HG03103 (cell line): ENCODE measurements at regions not wholly inside any gene's neighbourhood (a gene's known extent, or its start where the extent isn't known, plus 50 kb on each side); places are given as distances from the start of the nearest gene placed in this dataset.
"Not testable (repeated sequence)": the region's sequence is repeated elsewhere in the genome, so short reads cannot be mapped to it uniquely, and the experiment has no call there.

Source experiments
- ATAC-seq: cut with Tn5 transposase; IDR thresholded peaks from one replicate; pipeline ENCODE4 v1.9.1; 2021; ENCODE audit warnings: low read depth; ENCODE audit not compliant: unreplicated experiment

DNA sequence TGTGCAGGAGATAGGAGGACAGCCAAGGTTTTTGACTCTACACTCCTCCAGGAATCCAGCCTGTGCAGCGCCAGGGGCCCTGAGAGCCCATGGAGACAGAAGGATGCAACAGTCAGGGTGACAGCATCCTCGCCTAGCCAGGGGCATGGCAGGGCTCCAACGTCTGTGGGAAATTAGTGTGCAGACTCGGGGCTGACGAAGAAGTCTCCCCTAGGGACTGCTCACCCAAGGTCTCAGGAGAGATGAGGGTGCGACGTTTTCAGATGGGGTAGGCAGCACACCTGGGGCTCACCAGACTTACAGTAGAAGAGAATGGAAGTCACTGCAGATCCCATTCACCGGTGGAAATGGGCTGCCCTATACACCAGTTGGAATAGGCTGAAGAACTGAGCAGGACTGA lies 241.7 kb downstream of the SETD4 start:
- ATAC-seq: no peak

DNA sequence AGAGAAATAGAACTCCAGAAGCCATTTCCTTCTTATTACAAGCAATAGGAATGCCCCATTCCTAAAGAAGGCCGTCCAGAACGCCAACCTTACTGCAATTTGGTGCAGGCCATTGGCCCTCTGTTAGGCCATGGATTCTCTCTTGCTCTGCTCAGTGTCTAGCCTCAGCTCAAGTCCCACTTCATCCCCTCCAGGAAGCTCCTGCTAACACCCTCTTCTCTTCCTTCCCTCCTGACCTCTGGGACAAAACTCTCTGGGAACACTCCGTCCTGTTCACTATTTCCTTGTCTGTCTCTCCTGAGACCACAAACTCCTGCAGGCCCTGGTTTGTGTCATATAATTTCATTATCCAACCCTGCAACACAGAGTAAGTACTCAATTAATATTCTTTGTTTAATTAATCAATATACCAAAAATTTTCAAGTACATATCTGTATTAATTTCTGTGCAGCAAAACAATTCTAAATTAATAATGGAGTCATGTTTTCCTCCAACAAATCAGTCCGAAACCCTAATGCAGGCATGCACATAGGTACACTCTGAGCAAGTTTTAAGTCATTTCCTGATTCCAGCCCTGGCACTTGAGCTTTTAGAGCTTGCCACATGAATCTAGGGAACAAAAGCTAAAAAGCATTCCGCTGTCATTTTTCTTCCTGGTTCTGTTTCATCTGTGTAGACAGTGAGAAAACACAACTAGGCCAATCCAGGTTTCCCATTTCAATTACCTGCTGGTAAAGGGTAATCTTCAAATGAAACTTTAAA lies 245.3 kb downstream of the SETD4 start:
- no peak for ATAC-seq

DNA sequence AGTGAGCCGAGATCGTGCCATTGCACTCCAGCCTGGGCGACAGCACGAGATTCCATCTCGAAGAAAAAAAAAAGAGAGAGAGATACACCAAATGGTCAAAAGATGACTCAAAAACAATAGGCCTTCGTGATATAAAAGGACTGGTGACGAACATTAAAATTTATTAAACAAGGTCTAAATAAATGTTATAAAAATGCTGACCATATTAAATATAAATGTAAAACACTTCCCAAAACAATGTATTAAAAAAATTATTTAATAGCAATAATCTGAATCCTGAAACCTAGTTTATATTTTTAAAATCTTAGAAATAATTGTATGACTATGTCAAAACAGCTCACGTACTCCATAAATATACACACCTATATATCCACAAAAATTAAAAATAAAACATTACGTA lies 247.6 kb downstream of the SETD4 start:
- ATAC-seq: no peak

DNA sequence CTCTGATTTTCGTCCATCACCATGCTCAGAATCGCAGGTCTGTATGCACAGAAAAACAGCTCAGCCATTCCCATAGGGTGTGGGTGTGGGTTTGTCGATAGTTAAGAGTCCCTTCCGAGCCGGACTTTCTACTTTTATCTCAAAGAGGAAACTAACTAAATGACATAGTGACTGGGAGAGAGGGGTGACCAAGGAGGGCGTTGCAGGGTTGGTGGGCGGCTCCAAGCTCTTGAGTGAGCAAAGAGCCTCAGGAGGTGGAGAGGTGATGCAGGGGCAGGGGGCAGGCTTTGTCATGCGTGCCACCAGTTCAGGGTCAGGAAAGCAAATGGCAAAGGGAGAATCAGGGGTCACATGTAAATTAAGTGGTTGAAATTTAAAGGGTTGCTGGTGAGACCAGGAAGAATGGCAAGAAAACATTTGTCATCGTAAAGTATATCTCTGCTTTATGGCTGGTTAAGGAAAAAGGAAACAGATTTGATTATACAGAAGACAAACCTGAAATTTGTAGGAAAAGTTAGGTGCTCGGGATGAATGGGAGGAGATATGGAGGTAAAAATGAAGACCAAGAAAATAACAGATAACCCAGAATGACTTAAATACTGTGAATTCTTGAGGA lies 249.0 kb downstream of the SETD4 start:
- no peak for ATAC-seq

DNA sequence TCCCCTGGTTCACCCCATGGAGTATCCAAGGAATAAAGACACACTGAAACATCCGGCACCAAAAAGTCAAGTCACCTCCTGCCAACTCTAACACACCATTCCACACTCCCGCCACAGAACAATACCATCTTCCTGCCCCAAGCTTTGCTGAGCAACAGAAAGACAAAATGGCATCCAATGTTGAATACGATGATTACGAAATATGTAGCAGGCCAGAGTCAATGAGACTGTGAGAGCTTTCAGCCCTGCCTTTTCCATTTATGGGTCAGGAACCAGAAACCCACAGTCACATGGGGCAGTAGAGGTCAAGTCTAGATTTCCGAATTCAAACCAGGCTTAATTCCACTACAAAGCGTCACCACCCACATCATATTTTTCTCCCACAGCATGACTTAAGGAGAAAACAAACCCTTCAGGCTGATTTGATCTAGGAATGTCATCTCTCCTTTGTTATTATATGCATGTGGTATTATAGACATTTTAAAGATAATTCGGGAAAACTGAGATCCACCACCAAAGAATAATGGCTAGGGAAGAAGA lies 249.8 kb downstream of the SETD4 start:
- ATAC-seq: no peak

DNA sequence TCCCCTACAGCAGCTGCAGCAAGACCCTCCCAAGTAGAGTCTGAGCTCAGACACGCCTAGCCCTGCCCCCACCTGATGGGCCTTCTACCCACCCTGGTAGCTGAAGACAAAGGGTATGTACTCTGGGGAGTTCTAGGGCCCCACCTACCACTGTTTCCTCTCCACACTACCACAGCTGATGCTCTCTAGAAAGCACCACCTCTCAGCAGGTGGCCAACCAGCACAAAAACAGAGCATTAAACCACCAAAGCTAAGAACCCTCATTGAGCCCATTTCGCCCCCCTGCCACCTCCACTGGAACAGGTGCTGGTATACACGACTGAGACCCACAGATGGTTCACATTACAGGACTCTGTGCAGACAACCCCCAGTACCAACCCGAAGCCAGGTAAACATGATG lies 258.9 kb downstream of the SETD4 start:
- no peak for ATAC-seq

DNA sequence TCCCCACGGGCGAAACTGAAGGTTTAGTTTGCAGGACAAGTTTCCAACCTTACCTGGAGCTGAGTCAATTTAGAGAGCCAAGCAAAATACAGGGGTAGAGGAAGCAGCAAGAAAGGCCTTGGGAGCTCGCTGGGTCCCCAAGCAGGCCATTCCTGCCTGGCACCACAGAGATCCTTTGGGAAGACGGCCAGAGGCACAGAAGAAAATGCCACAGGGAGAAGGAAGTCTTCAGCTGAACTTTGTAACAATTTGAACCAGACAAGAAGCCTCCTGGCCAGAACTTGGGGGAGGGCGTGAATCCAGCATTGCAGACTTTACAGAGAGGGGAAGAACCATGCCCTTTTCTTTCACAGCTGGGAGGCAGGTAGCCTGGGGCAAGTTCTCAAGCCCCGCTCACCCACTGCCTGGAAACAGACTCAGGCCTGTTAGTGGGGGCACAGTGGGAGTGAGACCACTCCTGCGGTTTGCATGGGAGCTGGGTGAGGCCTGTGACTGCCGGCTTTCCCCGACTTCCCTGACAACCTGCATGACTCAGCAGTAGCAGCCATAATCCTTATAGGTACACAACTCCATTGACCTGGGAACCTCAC lies 259.4 kb downstream of the SETD4 start:
- not testable (repeated sequence) for ATAC-seq

DNA sequence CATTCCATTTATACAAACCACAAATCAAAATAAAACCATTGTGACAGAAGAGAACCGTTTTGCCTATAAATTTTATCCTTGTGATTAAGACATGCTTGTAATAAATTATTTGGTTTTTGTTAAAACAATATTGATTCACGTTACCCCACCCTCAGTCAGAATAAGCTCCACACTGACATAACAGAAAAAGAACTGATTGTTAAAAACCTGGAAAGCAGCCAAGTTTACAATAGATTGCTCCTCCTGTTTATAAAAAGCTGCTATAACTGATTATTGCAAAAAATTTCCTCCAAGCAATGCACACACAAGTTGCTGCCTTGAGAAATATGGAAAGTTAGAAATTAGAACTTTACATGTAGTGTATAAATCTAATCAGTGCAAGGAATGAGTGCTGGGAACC lies 263.5 kb downstream of the SETD4 start:
- no peak for ATAC-seq

DNA sequence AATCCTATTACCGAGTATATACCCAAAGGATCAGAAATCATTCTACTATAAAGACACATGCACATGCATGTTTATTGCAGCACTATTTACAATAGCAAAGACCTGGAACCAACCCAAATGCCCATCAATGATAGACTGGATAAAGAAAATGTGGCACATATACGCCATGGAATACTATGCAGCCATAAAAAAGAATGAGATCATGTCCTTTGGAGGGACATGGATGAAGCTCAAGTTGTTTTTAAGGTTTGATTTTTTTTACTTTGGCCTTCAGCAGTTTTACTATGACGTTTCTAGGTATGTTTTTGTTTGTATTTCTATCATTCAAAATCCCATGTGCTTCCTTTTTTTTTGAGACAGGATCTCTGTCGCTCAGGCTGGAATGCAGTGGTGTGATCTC lies 265.8 kb downstream of the SETD4 start:
- not testable (repeated sequence) for ATAC-seq

DNA sequence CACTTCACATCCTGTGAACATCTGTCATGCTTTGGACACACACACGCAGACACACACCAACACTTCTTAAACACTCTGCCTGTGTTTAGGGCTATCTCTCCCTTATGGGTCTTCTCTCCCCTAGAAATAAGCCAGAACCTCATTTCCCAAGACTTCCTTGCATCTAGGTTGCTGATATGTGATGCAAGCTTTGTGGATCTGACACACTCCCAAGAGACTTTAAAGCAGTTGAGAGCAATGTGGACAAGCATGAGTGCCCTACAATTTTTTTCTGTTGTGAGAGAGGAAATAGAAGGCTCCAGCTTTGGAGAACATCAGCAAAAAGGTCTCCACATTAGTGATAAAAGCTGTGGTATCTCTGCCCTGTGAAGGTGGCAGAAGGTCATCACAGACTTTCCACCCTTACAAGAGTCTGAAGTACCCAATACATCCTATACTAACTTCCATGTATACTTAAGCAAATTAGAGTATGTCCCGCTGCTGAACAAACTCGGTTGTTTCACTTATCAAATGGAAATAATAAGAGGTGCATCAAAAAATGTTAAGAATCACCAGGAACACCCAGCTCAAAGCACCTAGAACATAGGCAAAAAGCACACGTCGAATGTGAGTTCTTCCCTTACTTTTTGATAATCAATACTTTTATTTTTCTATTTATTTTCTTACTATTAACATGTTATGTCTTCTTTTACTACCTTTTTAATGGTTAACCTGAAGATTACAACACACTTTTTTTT lies 267.6 kb downstream of the SETD4 start:
- ATAC-seq: no peak

DNA sequence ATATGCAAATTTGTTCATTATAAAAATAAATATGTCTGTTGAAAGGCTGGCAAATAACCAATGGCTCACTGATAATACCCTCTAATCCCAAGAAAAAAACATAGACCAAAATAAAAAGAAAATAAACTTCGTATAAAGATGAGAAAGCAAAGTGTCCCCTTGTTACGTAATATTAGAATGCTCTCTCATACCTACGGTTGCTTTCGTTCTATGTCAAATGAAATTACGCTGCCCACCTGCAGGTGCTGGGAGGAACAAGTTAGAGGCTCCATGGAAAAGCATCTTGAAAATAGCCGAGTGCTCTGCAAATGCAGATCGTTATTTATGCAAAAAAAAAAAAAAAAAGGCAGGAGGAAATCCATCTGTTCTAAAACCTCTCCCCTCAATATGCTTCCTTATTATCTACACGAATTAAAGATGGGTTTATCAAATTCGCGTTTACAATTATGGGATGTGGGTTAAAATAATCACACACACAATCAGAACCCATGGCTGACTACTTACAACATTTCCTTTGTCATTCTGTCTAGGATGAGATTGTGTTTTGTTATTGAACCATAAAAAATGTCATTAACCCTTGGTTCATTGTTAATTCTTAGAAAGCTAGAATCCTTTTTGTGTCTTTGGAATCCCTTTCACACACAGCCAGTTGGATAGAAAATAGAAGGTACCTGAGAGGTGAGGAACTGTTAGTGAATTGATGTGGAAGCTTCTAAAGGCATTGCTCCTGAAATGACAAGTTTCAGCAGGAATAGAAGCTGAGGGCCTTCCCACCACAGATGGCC lies 268.6 kb downstream of the SETD4 start:
- ATAC-seq: no peak

DNA sequence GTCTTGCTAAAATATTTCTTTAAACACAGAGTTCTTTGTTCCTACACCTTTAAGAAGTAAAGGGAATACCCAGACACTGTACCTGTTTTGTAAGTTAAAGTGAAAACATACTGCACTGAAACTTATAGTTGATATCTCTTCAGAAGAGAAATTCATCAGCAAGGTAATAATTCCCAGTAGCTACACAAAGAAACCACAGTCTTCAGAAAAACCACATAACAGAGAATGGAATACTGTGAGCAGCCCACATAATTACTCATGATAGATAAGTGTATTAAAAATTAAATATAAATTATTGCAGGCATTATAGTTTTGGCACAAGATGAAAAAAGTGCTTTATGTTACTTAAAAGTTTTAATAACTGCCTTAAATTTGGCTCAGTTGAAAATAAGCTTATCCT lies 276.6 kb downstream of the SETD4 start:
- no peak for ATAC-seq

DNA sequence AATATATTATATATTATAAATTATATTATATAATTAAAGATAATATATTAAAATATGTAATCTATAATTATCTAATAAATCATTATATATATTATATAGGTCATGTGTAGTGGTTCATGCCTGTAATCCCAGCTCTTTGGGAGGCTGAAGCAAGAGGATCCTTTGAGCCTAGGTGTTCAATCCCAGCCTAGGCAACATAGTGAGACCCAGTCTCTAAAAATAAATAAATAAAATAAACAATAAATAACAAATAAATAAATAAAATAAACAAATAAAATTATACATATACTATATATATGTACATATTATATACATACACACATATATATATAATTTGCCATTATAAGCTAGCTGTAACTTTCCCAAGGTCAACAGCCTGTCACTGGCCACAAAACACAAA lies 277.7 kb downstream of the SETD4 start:
- ATAC-seq: no peak

DNA sequence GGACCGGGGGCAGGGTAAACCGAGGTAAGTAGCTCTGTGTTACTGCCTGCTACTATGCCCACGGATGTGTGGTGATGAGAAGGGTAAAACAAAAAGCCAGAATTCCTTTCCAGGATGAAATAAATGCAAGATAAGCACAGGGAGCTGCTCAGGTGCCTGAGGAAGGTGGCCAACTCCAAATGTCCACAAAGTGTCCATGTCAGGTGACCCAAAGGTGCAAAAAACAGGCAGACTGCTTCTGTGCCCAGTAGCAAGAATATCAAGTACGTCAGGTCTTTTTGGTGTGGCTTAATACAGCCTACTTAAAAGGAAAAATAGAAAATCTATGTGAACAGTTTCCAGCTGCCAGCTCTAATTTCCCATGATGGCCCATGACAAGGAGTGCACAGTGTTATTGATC lies 279.3 kb downstream of the SETD4 start:
- no peak for ATAC-seq

DNA sequence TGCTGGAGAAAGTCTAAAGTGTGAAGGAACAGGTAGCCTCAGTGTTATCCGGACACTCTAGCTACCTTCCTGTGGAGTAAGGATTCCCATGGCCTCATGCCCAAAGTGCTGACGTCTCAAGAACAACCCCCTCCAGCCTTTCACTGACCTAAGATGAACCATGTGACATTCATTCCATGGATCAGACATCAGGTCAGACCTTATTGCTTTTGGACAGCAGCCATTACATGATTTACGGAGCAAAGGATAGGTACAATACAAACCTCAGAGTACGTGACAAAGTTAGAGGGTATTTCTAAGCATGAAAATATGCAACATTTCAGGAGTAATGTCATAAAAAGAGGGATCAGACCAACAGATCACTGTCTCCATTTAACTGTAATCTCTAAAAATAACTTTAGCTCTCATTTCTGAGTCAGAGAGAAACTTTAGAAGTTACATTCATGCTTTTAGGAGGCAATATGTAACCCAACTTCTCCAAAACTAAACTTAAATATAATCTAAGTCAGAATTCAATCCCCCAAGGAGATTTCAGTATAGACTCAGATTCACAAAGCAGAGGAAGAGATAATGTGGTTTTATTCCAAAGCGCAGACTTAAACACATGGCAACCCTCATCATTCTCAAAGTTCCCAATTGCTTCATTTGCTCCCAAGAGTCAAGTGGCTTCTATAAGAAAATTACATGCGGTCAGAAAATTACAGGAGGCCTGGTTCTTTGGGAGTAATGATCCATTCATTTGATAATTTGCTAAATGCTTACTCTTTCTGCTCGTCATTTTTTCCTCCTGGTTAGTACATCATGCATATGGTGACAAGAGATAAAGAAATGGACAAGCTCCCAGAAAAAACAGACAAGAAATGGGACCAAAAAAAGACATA lies 280.4 kb downstream of the SETD4 start:
- ATAC-seq: no peak

DNA sequence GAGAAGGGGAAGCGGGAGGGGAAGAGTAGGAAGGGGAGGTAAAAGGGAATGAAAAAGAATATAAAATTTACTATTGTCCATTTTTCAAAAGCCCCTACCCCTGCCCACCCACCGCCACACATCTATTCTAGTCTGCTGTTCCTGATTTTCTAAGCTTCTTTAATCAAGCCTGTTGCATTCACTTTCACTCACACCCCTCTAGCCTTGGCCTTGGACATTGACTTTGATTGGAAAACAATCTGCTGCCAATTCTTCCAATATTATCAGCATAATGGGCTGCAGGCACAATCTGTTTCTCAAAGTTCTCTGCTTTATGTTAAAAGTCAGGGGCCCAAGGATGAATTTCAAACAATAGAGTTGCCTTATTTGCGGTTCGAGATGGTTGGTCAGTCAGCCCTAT lies 281.2 kb downstream of the SETD4 start:
- ATAC-seq: no peak

DNA sequence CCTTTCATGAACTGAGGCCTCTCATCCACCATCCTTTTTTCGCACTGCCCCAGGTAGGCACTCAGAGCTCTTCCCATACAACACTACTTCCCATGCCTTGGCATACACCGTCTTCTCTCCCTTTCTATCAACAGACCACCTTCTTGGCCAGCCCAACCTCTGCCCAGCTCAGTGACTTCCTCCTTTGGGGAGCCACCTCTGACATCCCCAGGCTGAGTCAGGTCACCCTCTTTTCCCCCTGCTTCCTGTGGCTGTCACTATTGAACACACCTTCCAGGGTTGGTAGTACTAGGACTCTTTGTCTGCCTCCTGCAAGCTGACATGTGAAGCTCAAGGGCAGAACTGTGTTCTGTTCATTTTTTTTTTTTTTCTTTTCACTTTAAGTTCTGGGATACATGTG lies 283.2 kb downstream of the SETD4 start:
- no peak for ATAC-seq

DNA sequence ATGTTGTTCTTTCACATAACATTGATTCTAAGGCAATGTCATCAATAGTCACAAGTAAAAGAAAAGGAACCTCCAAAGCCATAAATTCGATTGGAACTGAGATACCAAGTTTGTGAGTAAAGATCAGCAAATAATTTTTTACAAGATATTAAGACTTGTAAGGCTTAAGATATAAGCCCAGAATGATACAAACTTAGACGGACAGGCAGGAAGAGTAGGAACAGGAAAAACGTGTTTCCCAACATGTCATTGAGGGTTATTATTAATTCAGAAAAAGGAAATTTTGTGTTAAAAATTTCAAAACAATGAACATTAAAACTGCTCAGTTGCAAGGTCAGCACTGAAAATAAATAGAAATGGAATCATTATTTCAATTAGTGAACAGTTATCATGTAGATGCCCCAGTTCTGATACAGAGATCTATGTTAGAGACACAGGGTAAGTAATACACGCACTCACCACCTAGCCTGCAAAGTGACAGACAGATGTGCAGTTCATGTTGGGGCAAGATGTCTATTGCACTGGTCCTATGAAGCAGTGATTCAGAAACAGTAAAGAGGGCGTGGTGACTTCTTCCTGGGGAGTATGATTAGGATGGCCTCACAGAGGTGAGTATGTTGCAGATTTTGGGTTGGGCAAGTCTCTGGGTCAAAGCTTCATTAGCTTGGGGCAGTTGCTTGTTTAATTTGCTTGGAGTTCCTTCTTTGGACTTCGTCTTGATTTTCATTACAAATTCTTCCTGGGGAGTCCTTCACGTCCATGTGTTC lies 284.4 kb downstream of the SETD4 start:
- ATAC-seq: no peak
